Transverse colon (tissue), 4 donors: ENCODE measurements at regions not wholly inside any gene's neighbourhood (a gene's known extent, or its start where the extent isn't known, plus 50 kb on each side); places are given as distances from the start of the nearest gene placed in this dataset.

Experiments used
- DNase-seq: peaks from one replicate; pipeline ENCODE4 v3.0.0-alpha.2; 2019
- H3K27ac ChIP-seq, 4 donors: fragments of 200-600 bp; sonication (generic); 2 replicates each; pipeline ENCODE4 v1.5.1; 2016 to 2018; ENCODE audit warnings: inconsistent platforms in 4 of 4
- H3K27me3 ChIP-seq: fragments of 200-600 bp; sonication (generic); 2 replicates; pipeline ENCODE4 v1.5.1; 2017; ENCODE audit warnings: inconsistent platforms
- H3K36me3 ChIP-seq, 4 donors: fragments of 200-600 bp; sonication (generic); 2 replicates each; pipeline ENCODE4 v1.5.1; 2017 to 2019; ENCODE audit warnings: inconsistent platforms in 4 of 4
- H3K4me1 ChIP-seq, 4 donors: fragments of 200-600 bp; sonication (generic); 2 replicates each; pipeline ENCODE4 v1.5.1; 2017 to 2020; ENCODE audit warnings: inconsistent platforms in 4 of 4
- H3K4me3 ChIP-seq, 4 donors: fragments of 200-600 bp; sonication (generic); 1 replicate in 1 of 4; 2 replicates in 3 of 4; pipeline versions ENCODE4 v1.5.1 to v1.6.1; 2017 to 2019; ENCODE audit warnings: inconsistent platforms in 4 of 4
- H3K9me3 ChIP-seq, 2 donors: fragments of 200-600 bp; sonication (generic); 2 replicates each; pipeline ENCODE4 v1.5.1; 2017 to 2019; ENCODE audit warnings: inconsistent platforms in 2 of 2
- CTCF ChIP-seq, 5 experiments: fragments of 200-600 bp in 3 of 5; fragments of 450-650 bp in 2 of 5; sonication (generic) in 3 of 5; IDR thresholded peaks; 1 replicate in 2 of 5; 2 replicates in 3 of 5; pipeline ENCODE4 v1.5.1; 2016 to 2017; ENCODE audit warnings: antibody characterized with exemption in 5 of 5, inconsistent platforms in 3 of 5, mild to moderate bottlenecking in 2 of 5, moderate library complexity in 1 of 5
- EP300 ChIP-seq: sonication (generic); formaldehyde crosslinking; IDR thresholded peaks from one replicate; pipeline ENCODE4 v1.6.1; 2017; ENCODE audit warnings: antibody characterized with exemption, low read depth
- POLR2A ChIP-seq: fragments of 450-650 bp; IDR thresholded peaks from one replicate; pipeline ENCODE4 v1.6.1; 2016; ENCODE audit warnings: antibody characterized with exemption, mild to moderate bottlenecking, moderate library complexity
- POLR2AphosphoS5 ChIP-seq, 3 donors: sonication (generic); formaldehyde crosslinking; IDR thresholded peaks; one replicate each; pipeline ENCODE4 v1.6.1; 2016; ENCODE audit warnings: antibody characterized with exemption in 3 of 3
- WGBS, 2 donors: methylation state at CpG; one replicate each; pipeline ENCODE4 v1.1.5; 2018; ENCODE audit warnings: low coverage in 1 of 2; 5-methylcytosine and 5-hydroxymethylcytosine counted together
- in situ Hi-C, 4 donors: fragments of 200-750 bp; cut with MboI; loops; one replicate each; pipeline versions ENCODE4 v1.15.0 to v1.15.1; 2017; ENCODE audit warnings: low sequenced_read_pairs in 3 of 4, low pct_ligation_motif_present in 1 of 4, low pct_unique_long_range_greater_than_20kb in 1 of 4
- intact Hi-C: fragments of 100-400 bp; cut with DNase I; formaldehyde crosslinking; loops from one replicate; pipeline ENCODE4 v1.15.1; 2023; ENCODE audit warnings: low total_unique reads

- H3K4me3 ChIP-seq = no peak overlapping the region
- no peaks in the 10 kb centered on the region for H3K4me1 ChIP-seq
- in situ Hi-C loops = no loop called here
- no peaks in the 10 kb centered on the region for H3K36me3 ChIP-seq
- H3K27me3 ChIP-seq = no peaks in the 10 kb centered on the region
- peaks cover 0 to 5% of the 10 kb centered on the region in 2 donors for H3K9me3 ChIP-seq
- no peak for DNase-seq
- TF ChIP-seq POLR2AphosphoS5 (IDR thresholded peaks at IDR 0.05) = no peak
- no peak for TF ChIP-seq EP300
- TF ChIP-seq CTCF (IDR thresholded peaks at IDR 0.05) = no peak
- no peak for TF ChIP-seq POLR2A
- intact Hi-C loops = no loop called here
- WGBS, 2 donors = 74 to 79% methylated on average over 2 of the region's 2 CpGs
- no peak overlapping the region for H3K27ac ChIP-seq
Observed at GRCh38 chr4:124132161-124132560, 580.4 kb downstream of the ANKRD50 start.

GRCh38 chr4:124133753-124134152 is 578.8 kb downstream of the ANKRD50 start:
- no peaks in the 10 kb centered on the region for H3K4me1 ChIP-seq
- in situ Hi-C loops = no loop called here
- no peak for DNase-seq
- H3K36me3 ChIP-seq = no peaks in the 10 kb centered on the region
- WGBS, 2 donors = 77% methylated on average over 1 of the region's 1 CpG; no CpG with 5 or more reads in 1 of the 2 donors
- H3K9me3 ChIP-seq = peaks cover 0 to 5% of the 10 kb centered on the region in 2 donors
- no peak overlapping the region for H3K4me3 ChIP-seq
- intact Hi-C loops = no loop called here
- H3K27me3 ChIP-seq = no peaks in the 10 kb centered on the region
- no peak overlapping the region for H3K27ac ChIP-seq
- TF ChIP-seq CTCF (IDR thresholded peaks at IDR 0.05) = no peak
- TF ChIP-seq POLR2A = no peak
- TF ChIP-seq EP300 = no peak
- TF ChIP-seq POLR2AphosphoS5 (IDR thresholded peaks at IDR 0.05) = no peak

GRCh38 chr4:124135409-124135813 is 577.1 kb downstream of the ANKRD50 start:
- no peak for DNase-seq
- Histone ChIP-seq H3K36me3 (no peaks in the 10 kb centered on the region), H3K9me3 (peaks cover 0 to 5% of the 10 kb centered on the region in 2 donors), H3K4me3 (no peak overlapping the region), H3K27ac (no peak overlapping the region), H3K4me1 (no peaks in the 10 kb centered on the region), H3K27me3 (no peaks in the 10 kb centered on the region)
- WGBS, 2 donors = 33 to 38% methylated on average over 1 of the region's 1 CpG
- in situ Hi-C loops = no loop called here
- TF ChIP-seq CTCF (IDR thresholded peaks at IDR 0.05) (no peak), POLR2AphosphoS5 (IDR thresholded peaks at IDR 0.05) (no peak), POLR2A (no peak), EP300 (no peak)
- intact Hi-C loops = no loop called here

- TF ChIP-seq POLR2A (no peak), CTCF (IDR thresholded peaks at IDR 0.05) (no peak), POLR2AphosphoS5 (IDR thresholded peaks at IDR 0.05) (no peak), EP300 (no peak)
- intact Hi-C loops = no loop called here
Observed at GRCh38 chr4:124139044-124139443, 573.5 kb downstream of the ANKRD50 start.

More at GRCh38 chr4:124139044-124139443, 573.5 kb downstream of the ANKRD50 start:
- H3K9me3 ChIP-seq = no peaks in the 10 kb centered on the region
- no peaks in the 10 kb centered on the region for H3K27me3 ChIP-seq
- H3K27ac ChIP-seq = no peak overlapping the region
- no peak for DNase-seq
- 69 to 75% methylated on average over 2 to 6 of the region's 6 CpGs for WGBS, 2 donors
- H3K4me1 ChIP-seq = no peaks in the 10 kb centered on the region
- H3K36me3 ChIP-seq = no peaks in the 10 kb centered on the region
- in situ Hi-C loops = no loop called here
- H3K4me3 ChIP-seq = no peak overlapping the region
